HUDEP-2 (cell line): ENCODE measurements at regions not wholly inside any gene's neighbourhood (a gene's known extent, or its start where the extent isn't known, plus 50 kb on each side); places are given as distances from the start of the nearest gene placed in this dataset.

Experiments used
- DNase-seq, 76 experiments: peaks; one replicate each; lab custom pipeline; 2025; ENCODE audit not compliant: unreplicated experiment in 76 of 76; lab: John Stamatoyannopoulos, UW

DNA sequence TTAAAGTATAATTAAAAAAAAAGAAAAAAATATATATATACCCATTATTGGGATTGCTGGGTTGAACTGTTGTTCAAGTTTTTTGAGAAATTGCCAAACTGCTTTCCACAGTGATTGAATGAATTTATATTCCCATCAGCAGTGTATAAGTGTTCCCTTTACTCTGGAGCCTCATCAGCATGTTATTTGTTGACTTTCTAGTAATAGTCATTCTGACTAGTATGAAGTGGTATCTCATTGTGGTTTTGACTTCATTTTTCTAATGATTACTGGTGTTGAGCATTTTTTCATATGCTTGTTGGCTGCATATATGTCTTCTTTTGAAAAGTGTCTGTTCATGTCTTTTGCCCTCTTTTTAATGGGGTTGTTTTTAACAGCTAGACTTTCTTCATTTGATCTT is 1260.8 kb upstream of the GJE1 start:
- DNase-seq, result no peak

DNA sequence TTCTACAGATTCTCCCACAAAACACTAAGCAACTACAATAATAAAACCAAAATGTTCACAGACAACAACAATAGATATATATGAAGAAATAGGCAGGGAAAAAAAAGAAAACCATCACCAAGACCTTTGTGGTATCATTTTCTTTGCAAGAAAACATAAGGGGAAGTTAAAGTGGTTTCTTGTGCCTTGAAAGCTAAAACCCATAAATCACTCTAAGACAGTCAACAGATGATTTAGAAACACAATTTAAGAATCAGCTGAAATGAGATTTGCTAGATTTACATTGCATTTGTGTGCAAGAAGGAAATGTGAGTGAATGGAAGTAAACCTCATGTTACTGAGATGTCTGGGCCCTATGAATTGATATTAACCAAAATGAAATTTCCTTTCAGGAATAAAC is 1265.4 kb upstream of the GJE1 start:
- DNase-seq, result no peak

DNA sequence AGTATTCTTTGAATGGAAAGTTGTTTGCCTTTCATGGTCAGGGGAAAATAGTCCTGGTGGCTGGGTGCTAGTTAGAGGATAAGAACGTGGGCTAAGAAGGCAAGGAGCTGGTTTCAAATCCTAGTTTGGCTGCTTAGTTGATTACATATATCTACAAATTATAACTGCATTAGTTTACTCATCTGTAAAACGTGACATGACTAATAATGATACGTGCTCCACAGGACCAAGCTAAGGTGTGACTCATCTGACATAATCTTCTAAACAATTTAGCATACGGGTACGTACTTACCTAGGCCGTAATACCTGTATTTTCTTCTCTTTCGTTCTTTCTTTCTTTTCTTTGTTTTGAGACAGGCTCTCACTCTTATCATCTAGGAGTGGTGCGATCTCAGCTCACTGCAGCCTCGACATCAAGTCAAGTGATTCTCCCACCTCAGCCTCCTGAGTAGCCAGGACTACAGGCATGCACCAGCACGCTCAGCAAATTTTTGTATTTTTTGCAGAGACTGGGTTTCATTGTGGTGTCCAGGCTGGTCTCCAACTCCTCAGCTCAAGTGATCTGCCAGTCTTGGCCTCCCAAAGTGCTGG is 1274.2 kb upstream of the GJE1 start:
- no peak for DNase-seq

DNA sequence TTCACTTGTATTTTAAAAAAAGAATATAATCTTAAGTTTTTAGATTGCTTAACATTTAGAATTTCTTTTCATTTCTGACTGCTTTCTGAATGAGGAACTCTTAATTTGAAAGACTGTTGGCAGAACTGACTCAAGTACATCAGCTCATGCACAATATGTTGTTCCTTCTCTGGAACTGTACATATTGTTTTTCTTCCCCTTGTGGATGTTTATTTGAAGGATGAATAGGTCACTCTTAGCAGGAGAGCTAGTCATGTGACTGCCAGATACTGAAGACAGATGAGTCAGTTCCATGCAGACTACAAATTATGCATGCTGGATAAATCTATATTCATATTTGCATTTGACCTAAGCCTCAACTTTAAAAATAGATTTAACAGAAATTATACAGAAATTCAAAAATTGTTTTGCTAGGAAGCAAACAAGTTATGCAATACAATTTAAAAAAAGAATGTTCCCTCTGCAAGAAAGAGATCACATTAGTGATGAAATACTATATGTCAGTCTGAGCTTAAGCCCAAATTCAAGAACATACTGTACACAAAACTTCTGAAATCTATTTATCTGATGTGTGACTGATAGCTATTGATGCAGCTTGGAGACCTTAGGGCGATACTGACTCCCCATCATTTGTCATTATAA is 1274.9 kb upstream of the GJE1 start:
- DNase-seq, result peak in 4 of 76 experiments; percentile 7 to 16 (median 14)

DNA sequence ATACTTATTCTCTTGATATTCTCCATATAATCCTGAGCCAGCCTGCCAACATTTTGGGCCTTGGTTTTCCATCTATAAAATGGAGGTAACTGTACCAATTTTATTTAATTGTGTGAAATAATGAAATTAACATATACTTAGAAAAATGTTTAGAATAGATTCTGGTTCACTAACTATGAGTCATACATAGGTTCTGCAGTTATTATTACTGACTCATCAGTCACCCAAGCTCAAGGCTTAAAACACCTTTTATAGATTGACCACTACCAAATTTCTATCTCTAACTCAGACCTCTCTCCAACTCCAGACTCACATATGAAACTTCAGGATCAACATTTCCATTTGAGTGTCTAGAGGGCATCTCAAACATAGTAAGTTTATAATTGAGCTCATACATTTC is 1277.2 kb upstream of the GJE1 start:
- no peak for DNase-seq

DNA sequence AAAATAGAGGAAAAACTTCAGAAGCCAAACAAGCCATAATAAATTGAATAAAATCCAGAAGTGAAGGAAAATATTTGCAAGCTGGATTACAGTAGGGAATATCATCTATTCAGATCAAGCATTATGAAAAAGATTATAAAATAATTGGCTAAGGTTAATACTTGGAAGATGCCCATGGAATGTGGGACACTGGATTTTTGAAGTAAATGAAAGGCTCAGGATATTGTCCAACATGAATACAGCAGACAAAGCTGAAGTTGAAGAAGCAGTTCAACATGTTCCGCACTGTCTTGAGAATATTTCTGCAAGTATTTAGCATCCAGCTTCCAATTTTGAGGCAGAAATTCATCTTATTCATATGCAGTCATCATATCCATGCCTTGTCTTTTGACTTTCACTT is 1278.4 kb upstream of the GJE1 start:
- no peak for DNase-seq

DNA sequence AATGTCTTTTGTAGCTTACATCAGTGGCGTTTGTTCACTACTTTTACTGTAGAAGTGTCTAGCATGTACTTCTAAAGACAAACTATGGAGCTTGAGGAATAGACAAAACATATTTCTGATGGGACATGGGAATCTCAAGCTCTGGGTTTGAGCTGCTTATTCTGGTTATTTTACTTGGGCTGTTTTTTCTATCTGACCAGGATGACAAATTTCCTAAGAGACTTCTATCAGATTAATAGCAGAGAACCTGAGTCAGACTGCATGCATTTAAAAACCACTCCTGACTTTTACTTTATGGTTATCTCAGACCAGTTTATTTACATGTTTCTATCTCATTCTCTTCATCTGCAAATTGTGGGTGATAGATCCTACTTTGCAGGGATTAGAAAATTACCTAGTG is 1282.3 kb upstream of the GJE1 start:
- no peak for DNase-seq

DNA sequence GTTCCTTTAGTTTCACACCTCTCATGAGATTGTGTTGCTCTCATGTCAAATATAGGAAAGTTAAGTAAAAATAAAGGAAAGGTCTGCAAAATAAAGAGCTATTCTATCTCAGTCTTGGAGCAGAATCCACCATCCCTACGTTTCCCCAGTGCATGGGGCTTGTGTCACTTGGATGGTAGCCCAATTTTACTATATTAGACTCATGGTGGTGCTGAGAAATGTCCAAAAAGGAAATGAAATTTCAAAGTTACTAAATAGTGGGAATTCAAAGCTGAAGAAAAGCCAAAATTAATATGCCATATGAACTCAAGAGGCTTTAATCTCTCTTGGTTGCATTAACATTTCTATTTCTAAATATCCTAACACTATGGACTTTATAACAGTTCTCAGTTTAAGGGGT is 1283.3 kb upstream of the GJE1 start:
- no peak for DNase-seq

DNA sequence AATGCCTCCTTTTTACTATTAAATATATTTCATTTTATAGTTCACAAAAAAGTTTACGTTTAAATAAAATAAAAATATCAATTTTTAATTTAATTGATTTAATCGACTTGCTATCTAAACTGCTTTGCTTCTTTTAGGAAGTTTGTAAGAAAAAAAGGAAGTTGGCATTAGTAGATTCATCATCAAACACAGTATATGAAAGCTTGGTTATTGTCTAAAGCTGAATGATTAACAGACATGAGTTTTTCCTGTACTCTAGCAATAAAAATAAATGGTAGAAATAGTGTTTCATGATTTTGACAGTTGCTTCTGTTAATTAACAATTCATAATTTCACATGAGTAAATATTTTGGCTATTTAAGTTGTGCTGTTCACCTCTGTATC is 1285.5 kb upstream of the GJE1 start:
- no peak for DNase-seq

DNA sequence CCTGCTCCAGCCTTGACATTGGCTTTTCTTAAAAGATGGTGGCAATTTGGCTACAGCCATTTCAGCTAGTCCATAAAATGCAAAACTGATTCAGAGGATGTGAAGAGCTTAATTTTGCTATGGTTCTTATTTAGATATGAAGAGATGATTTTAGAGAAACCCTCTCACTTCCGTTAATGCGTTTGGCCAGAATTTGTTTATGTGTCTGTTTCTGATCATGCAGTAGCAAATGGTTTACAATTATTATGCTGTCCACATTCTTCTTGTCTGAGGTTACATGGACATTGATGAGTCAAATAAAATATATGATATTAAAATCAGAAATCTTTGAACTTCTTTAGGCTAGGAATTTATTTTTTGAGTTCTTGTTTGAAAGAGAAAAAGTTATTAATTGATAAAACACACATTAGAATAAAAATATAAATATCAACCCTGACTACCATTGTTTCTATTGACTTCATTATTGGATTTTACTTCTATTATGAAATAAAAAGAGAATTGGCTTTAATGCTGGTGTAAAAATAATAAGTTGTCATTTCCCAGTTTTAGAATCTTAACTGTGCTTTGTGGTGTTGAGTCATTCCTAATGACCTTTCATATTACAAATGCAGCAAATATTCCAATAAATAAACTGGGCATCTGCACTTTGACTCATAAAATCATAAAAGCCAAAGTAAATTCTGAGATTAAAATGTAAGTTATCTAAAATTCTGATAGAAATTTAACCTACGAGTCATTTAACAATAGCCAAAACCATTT is 1286.0 kb upstream of the GJE1 start:
- DNase-seq, result no peak

DNA sequence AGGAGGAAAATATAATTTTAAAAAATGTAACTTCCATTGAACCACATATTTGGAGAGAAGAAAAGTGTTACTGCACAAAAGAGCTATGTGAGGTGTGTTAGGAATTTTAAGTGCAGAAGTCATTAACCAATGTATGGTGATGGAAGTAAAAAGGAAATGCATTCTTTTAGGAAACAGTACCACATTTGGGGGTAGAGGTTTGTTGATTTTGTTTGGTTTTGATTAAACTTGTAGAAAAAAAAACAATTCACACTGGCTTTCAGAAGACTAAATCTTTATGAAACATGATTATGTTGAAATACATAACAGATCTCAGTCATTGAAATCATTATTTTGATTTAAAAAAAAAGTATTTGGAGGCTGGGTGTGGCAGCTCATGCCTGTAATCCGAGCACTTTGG is 1287.0 kb upstream of the GJE1 start:
- no peak for DNase-seq

DNA sequence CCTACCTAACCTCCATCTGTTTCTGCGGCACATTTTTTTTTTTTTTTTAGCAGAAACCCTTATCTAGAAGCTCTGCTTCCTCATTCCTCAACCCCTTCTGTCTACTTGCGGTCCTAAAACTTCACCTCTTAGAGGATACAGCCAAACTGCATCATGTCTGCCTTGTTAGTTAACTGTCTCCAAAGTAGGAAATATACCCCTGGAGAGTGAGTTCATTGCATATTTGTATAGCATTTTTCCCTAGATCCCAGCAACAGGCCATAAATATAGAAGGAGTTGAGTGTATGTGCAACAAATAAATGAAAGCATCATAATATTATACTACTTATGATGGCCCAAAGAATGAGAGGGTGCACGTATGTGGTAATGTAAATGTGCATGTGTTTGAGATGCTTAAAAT is 1288.6 kb upstream of the GJE1 start:
- no peak for DNase-seq

DNA sequence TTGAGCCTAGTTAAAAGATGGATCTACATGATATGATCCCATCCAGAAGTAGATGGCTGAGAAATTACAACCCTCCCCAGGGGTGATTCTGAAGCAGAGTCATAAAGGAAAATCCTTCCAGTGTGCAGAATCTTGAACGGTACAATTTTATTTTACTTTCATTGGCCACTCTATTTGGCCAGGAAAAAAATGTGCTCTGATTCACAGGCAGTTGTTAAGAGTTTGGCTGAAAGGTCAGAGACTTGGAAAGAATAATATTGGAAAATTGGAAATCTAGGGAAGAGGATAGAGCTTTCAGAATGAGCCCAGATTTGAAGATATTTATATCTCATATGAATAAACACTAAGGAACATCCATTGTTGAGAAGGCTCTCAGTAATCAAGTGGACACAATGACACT is 1299.3 kb upstream of the GJE1 start:
- no peak for DNase-seq

DNA sequence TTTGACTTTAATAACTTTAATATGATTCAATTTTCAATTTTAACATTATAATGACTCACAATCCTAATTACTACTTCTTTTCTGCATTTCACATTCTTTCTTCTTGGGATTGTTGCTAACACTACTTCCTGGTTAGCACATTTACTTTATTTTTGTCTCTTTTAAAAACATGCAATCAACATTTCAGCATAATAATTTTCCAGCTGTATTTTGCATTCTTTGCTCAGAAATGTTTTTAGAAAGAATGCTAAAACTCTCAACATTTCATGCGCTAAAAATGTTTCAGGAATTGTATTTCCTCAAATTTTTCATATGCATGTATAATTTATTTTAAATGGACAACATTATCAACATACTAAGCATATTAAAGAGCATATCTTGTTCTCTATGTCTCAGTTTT is 1302.1 kb upstream of the GJE1 start:
- no peak for DNase-seq

DNA sequence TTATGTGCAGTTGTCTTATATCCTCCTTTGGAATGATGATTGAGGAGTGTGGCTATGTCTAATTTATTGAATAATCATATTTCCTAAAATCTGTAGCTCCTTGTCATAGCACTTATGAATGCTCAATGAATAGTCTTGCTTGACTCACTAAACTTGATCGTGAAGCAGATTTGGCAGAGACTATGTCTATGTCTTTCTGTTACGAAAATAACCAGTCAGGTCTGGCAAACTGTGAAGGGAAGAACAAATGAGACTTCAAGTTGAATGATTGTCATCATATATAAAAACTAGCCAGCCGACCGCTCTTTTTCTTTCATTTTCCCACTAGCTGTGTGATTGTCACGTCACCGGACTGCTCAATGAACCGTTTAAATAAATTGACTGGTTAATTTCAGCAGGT is 1303.9 kb upstream of the GJE1 start:
- no peak for DNase-seq

DNA sequence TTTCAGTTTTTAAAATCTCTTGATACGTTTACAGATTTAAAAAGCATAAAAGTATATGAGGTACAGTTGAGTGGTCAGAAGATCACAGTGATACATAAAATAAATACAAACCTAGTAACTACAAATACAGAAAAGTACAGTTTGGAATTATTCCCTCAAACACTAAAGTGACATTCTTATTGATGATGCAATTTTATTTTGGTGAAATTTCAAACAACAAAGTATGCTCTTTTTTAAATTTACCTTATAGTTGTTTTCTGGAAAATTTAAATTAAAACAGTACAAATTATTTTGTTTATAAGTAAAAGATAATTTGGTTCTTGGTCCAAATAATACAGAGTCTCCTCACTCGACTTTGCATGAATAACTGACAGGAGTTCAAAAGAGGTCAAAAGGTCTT is 1305.1 kb upstream of the GJE1 start:
- no peak for DNase-seq

DNA sequence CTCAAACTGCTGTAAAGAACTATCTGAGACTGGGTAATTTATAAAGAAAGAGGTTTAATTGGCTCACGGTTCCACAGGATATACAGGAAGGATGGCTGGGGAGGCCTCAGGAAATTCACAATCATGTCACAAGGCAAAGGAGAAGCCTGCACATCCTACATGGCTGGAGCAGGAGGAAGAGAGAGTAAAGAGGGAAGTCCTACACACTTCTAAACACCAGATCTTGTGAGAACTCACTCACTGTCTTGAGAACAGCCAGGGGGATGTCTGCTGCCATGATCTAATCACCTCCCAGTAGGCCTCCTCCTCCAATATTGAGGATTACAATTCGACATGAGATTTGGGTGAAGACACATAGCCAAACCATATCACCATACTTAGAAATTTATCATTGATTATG is 1307.0 kb upstream of the GJE1 start:
- no peak for DNase-seq

DNA sequence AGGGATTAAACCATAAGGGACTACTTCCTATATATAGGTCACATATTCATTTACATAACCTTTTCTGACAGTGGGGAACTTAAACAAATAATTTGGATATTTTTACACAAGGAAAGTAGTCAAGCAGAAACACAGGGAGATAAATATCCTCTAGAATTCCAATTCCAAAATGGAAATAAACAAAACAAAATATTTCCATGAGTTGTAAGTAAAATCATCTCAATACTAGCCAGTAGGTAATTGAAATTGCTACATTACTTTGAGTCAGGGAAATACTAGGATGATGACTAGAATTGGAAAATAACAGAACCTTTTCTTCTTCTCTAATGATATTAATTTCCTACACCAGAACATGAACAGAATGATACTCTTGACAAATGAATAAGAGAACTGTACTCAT is 1308.1 kb upstream of the GJE1 start:
- DNase-seq, result no peak

DNA sequence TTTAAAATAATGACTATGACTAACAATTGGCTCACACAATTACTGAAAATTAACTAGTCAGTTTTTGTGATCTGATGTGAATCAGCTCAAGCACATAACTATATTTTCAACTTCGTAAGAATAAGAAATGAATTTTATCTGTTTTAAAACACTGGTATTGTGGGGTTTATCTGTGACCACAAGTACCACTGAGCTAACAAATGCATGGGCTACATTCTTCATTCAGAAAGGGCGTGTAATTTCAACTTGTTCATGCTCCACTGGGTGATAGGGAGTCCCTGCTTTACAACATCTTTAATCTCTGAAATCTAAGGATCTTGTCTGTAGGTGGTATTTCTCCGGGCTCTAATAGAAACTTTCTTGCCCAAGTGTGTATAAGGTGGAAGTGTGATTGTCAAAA is 1311.5 kb upstream of the GJE1 start:
- no peak for DNase-seq

DNA sequence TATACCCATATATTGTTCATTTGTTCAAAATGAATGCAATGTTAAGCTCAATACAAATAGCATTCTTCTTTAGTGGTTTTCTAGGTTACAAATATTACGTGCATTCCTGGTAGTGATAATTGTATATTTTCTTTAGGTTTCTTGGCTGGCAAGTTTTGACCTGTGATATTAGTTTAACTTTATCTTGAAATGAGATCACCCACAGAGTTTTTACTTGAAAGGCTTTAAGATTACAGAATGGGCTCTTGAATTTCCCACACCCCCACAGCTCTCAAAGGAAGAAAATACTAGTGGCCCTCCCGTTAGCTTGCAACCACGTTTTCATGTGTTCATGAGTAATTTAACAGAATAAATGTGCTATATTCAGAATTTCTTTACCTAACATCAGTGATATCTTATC is 1315.5 kb upstream of the GJE1 start:
- no peak for DNase-seq

DNA sequence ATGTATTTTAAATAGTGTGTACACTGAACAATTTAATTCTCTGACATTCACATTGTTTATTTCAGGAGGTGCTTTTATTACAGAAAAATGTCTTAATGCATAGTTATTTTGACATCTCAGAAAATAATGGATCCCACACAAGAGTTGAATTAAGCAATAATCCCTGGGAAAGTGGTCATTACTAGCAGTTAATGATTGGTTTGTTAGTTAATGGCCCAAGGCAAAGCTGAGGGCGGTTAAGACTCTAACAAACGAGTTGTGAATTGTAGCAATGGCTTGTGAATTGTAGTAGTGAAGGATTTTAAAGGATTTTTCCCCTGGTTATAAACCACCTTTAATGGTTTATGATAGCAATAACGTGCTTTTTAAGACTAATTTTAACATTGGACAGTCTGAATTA is 1316.0 kb upstream of the GJE1 start:
- DNase-seq, result no peak

DNA sequence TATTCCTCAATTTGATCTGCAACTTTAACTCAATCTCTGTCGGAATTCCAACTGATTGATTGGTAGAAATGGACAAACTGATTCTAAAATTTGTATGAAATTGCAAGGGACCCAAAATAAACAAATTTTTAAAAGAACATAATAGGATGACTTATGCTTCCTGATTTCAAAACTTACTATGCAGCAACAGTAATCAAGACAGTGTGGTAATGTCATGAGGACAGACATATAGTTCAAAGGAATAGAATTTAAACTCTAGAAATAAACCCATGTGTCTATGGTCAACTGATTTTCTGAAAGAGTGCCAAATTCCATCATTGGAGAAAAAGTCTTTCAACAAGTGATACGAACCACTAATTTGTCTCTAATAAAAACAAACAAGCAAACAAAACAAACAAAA is 1320.1 kb upstream of the GJE1 start:
- DNase-seq, result no peak
